Activated naive CD8-positive, alpha-beta T cell treated with anti-CD3 and anti-CD28 coated beads, Interleukin-2, amount 10 ng/mL, durations not matched to agents 7 days and 5 days (primary cell): ENCODE measurements at regions not wholly inside any gene's neighbourhood (a gene's known extent, or its start where the extent isn't known, plus 50 kb on each side); places are given as distances from the start of the nearest gene placed in this dataset.
"Not testable (repeated sequence)": the region's sequence is repeated elsewhere in the genome, so short reads cannot be mapped to it uniquely, and the experiment has no call there.

Experiments
- ATAC-seq: fragments of 150-1000 bp; cut with Tn5 transposase; one replicate; pipeline ENCODE4 v1.10.0; 2021; ENCODE audit warnings: low read depth, moderate library complexity
- POLR2A ChIA-PET: fragments of 350-600 bp; sonication (Branson Sonifier 250); formaldehyde crosslinking; loops from one replicate; lab custom pipeline; 2021; ENCODE audit warnings: antibody characterized with exemption; lab: Charles Lee
- DNase-seq: peaks from one replicate; pipeline ENCODE4 v3.0.0; 2021
- H3K27ac Mint-ChIP-seq: one replicate; pipeline ENCODE4 v1.8.0; 2022; ENCODE audit warnings: mild to moderate bottlenecking, mixed read lengths
- H3K27me3 Mint-ChIP-seq: one replicate; pipeline ENCODE4 v1.8.0; 2022; ENCODE audit warnings: mild to moderate bottlenecking, moderate library complexity, mixed read lengths
- H3K36me3 Mint-ChIP-seq: one replicate; pipeline ENCODE4 v1.8.0; 2021; ENCODE audit warnings: mild to moderate bottlenecking, mixed read lengths
- H3K4me1 Mint-ChIP-seq: one replicate; pipeline ENCODE4 v1.8.0; 2021; ENCODE audit warnings: mixed read lengths
- H3K4me3 Mint-ChIP-seq: one replicate; pipeline ENCODE4 v1.8.0; 2022; ENCODE audit warnings: mild to moderate bottlenecking, moderate library complexity, mixed read lengths
- H3K9me3 Mint-ChIP-seq: one replicate; pipeline ENCODE4 v1.8.0; 2021; ENCODE audit warnings: mixed read lengths

DNA sequence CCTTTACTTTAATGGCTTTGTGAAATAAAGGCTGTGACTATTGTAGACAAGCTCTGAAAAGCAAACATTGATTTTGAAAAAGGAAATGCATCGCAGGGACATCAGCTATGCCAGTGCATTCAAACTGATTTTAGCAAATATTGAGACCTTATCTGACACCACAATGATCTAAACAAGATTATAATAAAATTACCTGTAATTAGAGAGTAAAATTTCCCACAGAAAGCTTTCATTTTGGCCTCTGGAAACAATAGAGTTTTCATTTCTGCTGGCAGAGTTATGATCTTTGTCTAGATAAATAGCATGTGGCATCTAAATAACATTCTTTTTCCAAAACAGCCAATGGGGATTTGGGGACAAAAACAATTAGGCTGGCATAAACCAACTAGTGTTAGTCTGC, 650.4 kb upstream of the PRMT6 start:
- no peak overlapping the region for H3K27ac Mint-ChIP-seq
- POLR2A ChIA-PET, result no interaction called here
- DNase-seq (no peak), ATAC-seq (no peak)
- H3K36me3 Mint-ChIP-seq, result no peaks in the 10 kb centered on the region
- peaks cover 2% of the 10 kb centered on the region for H3K9me3 Mint-ChIP-seq
- no peaks in the 10 kb centered on the region for H3K4me1 Mint-ChIP-seq
- H3K27me3 Mint-ChIP-seq, result no peaks in the 10 kb centered on the region
- no peak overlapping the region for H3K4me3 Mint-ChIP-seq

DNA sequence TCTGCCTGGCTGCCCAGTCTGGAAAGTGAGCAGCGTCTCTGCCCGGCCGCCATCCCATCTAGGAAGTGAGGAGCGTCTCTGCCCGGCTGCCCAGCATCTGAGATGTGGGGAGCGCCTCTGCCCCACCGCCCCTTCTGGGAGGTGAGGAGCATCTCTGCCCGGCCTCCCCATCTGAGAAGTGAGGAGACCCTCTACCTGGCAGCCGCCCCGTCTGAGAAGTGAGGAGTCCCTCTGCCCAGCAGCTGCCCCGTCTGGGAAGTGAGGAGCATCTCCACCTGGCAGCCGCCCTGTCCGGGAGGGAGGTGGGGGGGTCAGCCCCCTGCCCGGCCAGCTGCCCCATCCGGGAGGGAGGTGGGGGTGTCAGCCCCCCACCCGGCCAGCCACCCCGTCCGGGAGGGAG, 644.2 kb upstream of the PRMT6 start:
- H3K4me3 Mint-ChIP-seq, POLR2A ChIA-PET, H3K27ac Mint-ChIP-seq, H3K4me1 Mint-ChIP-seq, H3K27me3 Mint-ChIP-seq, ATAC-seq, H3K9me3 Mint-ChIP-seq, DNase-seq, H3K36me3 Mint-ChIP-seq: not testable (repeated sequence)

- POLR2A ChIA-PET, result no interaction called here
- H3K27me3 Mint-ChIP-seq, result no peaks in the 10 kb centered on the region
- H3K27ac Mint-ChIP-seq, result no peak overlapping the region
- no peaks in the 10 kb centered on the region for H3K4me1 Mint-ChIP-seq
- H3K4me3 Mint-ChIP-seq, result no peak overlapping the region
- H3K36me3 Mint-ChIP-seq, result no peaks in the 10 kb centered on the region
- ATAC-seq (no peak), DNase-seq (no peak)
- H3K9me3 Mint-ChIP-seq, result peaks cover 8% of the 10 kb centered on the region
Observed at GRCh38 chr1:106435269-106435668, 621.2 kb upstream of the PRMT6 start.

DNA sequence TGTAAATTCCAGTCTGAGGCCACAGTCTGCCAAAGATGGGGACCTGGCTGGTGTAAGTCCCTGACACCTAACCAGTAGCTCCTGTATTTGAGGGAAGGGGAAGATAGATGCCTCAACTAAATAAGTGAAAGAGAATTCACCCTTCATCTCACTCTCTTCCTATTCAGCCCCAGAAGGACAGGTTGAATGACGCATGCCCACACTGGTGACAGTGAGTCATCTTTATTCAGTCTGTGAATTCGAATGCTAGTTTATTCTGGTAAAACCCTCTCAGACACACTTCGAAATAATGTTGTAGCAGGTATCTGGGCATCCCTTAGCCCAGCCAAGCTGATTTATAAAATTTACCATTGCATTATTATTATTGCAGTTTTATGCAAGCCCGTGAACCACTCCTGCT, 617.0 kb upstream of the PRMT6 start:
- POLR2A ChIA-PET, result no interaction called here
- Mint-ChIP-seq H3K4me3 (no peak overlapping the region), H3K36me3 (no peaks in the 10 kb centered on the region), H3K4me1 (no peaks in the 10 kb centered on the region), H3K27ac (no peak overlapping the region), H3K27me3 (no peaks in the 10 kb centered on the region), H3K9me3 (peaks cover 8% of the 10 kb centered on the region)
- DNase-seq (no peak), ATAC-seq (no peak)

GRCh38 chr1:106447466-106447865, 609.0 kb upstream of the PRMT6 start:
- Mint-ChIP-seq H3K27ac (no peak overlapping the region), H3K9me3 (no peaks in the 10 kb centered on the region)
- POLR2A ChIA-PET, result no interaction called here

DNA sequence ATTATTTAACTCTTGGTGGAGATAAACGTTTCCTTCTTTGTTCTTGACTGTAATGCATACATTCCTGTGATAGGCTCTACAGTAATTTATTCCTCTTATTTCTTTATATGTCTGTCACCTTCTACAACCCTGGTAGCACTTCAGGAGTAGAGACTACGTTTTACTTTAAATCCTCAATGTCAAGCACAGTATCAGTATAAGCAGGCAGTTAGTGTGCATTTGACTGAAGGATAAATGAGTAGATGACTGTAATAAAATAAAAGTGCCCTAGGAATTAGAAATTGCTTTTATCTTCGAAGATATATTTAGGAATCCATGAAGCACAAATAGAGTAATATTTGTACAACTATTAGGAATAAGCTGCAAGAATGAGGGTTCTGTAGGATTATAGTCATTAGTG, 599.6 kb upstream of the PRMT6 start:
- DNase-seq, result no peak
- POLR2A ChIA-PET, result no interaction called here

More at GRCh38 chr1:106447466-106447865, 609.0 kb upstream of the PRMT6 start:
- no peak for DNase-seq
- no peak for ATAC-seq
- Mint-ChIP-seq H3K27me3 (no peaks in the 10 kb centered on the region), H3K4me3 (no peak overlapping the region), H3K36me3 (no peaks in the 10 kb centered on the region), H3K4me1 (no peaks in the 10 kb centered on the region)

GRCh38 chr1:106457368-106457767, 599.1 kb upstream of the PRMT6 start:
- no peak for ATAC-seq
- no peak for DNase-seq
- Mint-ChIP-seq H3K4me3 (no peak overlapping the region), H3K27me3 (no peaks in the 10 kb centered on the region), H3K36me3 (no peaks in the 10 kb centered on the region), H3K4me1 (no peaks in the 10 kb centered on the region), H3K27ac (no peak overlapping the region), H3K9me3 (no peaks in the 10 kb centered on the region)
- POLR2A ChIA-PET, result no interaction called here

More for the DNA sequence above, 599.6 kb upstream of the PRMT6 start:
- ATAC-seq, result no peak
- H3K36me3 Mint-ChIP-seq, result no peaks in the 10 kb centered on the region
- H3K4me3 Mint-ChIP-seq, result no peak overlapping the region
- no peak overlapping the region for H3K27ac Mint-ChIP-seq
- no peaks in the 10 kb centered on the region for H3K9me3 Mint-ChIP-seq
- H3K27me3 Mint-ChIP-seq, result no peaks in the 10 kb centered on the region
- H3K4me1 Mint-ChIP-seq, result no peaks in the 10 kb centered on the region

DNA sequence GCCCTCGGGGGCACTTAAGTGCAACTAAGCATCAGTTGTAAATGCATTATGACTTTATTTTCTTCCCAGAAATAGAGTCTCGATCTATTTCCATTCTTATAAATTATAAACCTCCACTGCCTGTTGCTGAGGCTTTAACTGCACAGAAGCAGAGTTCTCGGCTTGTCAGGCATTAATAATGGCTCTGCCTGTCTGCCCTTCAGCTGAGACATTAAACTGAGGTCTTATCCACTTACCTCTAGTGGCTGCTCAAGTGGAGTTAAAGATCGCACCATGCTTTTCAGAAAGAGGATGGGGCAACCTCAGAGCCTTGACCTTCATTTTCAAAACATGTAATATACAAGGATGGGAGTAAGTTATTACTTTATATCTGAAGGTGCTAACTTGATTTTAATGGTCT, 597.6 kb upstream of the PRMT6 start:
- Mint-ChIP-seq H3K4me3 (no peak overlapping the region), H3K27me3 (no peaks in the 10 kb centered on the region), H3K27ac (no peak overlapping the region), H3K36me3 (no peaks in the 10 kb centered on the region), H3K9me3 (no peaks in the 10 kb centered on the region), H3K4me1 (no peaks in the 10 kb centered on the region)
- DNase-seq, result no peak
- no peak for ATAC-seq
- POLR2A ChIA-PET, result no interaction called here

DNA sequence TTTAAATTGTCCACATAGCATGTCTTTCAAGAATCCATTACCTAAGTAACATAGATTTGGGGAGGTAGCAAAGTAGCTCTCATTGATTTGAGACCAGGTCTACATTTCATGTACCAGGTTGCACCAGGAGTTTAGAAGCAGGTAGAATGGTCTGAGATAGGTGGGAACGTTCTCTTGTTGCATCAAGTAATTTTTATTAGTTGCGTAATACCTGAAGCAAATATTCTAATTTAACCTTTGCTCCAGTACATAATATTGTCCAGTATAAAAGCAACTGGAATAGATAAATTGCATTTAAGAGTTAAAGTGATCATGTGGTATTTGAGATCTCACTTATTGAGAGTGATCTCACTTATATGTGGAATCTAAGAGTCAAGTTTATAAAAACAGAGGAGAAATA, 597.1 kb upstream of the PRMT6 start:
- POLR2A ChIA-PET, result no interaction called here

DNA sequence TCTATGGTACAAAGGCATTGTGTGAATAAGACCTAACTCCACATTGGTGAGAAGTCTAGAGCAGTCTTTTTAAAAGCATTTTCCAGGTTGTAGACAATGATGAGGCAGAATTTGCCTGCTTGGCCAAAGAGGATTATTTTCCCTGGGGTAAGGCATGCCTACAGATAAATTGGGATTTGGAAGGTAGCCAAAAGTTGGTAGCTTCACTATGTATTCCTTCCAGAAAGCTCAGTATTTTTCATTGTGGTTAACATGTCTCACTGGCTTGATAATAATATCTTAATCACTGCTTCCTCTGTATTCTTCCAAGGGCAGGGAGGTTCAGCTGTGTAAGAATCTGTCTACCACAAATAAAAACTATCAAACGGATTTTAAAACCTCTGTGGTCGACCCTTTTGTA, 590.8 kb upstream of the PRMT6 start:
- no peak overlapping the region for H3K4me3 Mint-ChIP-seq
- POLR2A ChIA-PET, result no interaction called here
- H3K9me3 Mint-ChIP-seq, result peaks cover 6% of the 10 kb centered on the region
- H3K36me3 Mint-ChIP-seq, result no peaks in the 10 kb centered on the region
- no peak overlapping the region for H3K27ac Mint-ChIP-seq
- ATAC-seq, result no peak
- no peaks in the 10 kb centered on the region for H3K27me3 Mint-ChIP-seq
- H3K4me1 Mint-ChIP-seq, result no peaks in the 10 kb centered on the region
- no peak for DNase-seq

More for the DNA sequence above, 597.1 kb upstream of the PRMT6 start:
- H3K36me3 Mint-ChIP-seq, result no peaks in the 10 kb centered on the region
- H3K4me1 Mint-ChIP-seq, result no peaks in the 10 kb centered on the region
- no peaks in the 10 kb centered on the region for H3K9me3 Mint-ChIP-seq
- no peak overlapping the region for H3K27ac Mint-ChIP-seq
- DNase-seq (no peak), ATAC-seq (no peak)
- no peaks in the 10 kb centered on the region for H3K27me3 Mint-ChIP-seq
- no peak overlapping the region for H3K4me3 Mint-ChIP-seq

GRCh38 chr1:106480629-106481028, 575.8 kb upstream of the PRMT6 start:
- ATAC-seq (no peak), DNase-seq (no peak)
- Mint-ChIP-seq H3K4me3 (no peak overlapping the region), H3K9me3 (peaks cover 8% of the 10 kb centered on the region), H3K27ac (no peak overlapping the region), H3K36me3 (no peaks in the 10 kb centered on the region), H3K27me3 (no peaks in the 10 kb centered on the region), H3K4me1 (no peaks in the 10 kb centered on the region)
- POLR2A ChIA-PET, result no interaction called here

DNA sequence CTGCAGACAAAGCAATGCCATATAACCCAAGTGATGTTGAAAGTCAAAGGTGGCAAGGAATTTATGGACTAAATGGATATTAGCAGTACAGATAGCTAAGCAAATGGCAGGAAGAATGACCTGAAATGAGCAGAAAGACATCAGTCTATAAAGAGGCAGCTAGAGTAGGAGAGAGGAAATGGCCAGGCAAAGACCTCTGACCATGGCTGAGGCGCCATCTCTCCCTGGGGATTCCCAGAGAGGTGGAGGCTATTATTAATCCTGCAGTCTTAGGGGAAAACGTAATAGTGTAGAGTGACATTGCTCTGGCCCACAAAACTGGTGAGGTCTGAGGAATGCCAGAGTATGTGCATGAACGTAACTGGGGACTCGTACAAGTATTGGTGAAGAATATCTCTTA, 563.6 kb upstream of the PRMT6 start:
- no peaks in the 10 kb centered on the region for H3K9me3 Mint-ChIP-seq
- H3K4me1 Mint-ChIP-seq, result no peaks in the 10 kb centered on the region
- no peak overlapping the region for H3K27ac Mint-ChIP-seq
- no peak for DNase-seq
- POLR2A ChIA-PET, result no interaction called here
- no peak for ATAC-seq
- H3K36me3 Mint-ChIP-seq, result no peaks in the 10 kb centered on the region
- no peak overlapping the region for H3K4me3 Mint-ChIP-seq
- H3K27me3 Mint-ChIP-seq, result no peaks in the 10 kb centered on the region

DNA sequence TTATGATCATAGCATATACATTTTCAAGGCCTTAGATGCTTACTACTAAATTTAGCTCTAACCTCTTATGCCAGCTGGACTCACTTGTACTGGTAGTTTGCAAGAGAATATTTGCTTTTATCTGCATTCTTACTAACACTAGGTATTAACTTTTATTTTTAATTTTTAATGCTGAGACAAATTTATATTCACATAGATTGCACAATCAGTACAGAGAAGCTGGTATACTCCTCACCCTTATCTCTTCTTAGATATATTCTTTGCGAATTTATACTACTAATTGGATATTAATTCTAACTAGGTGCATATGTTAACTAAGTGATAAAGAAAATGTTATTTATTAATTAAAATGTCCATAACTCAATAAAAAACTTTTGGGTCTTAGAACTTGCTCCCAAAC, 561.8 kb upstream of the PRMT6 start:
- H3K4me1 Mint-ChIP-seq, result no peaks in the 10 kb centered on the region
- H3K27ac Mint-ChIP-seq, result no peak overlapping the region
- no peaks in the 10 kb centered on the region for H3K27me3 Mint-ChIP-seq
- no peak for ATAC-seq
- POLR2A ChIA-PET, result no interaction called here
- H3K9me3 Mint-ChIP-seq, result no peaks in the 10 kb centered on the region
- H3K36me3 Mint-ChIP-seq, result no peaks in the 10 kb centered on the region
- no peak for DNase-seq
- no peak overlapping the region for H3K4me3 Mint-ChIP-seq

- no peak for DNase-seq
- POLR2A ChIA-PET, result no interaction called here
- H3K27ac Mint-ChIP-seq, result no peak overlapping the region
- H3K4me1 Mint-ChIP-seq, result no peaks in the 10 kb centered on the region
- no peaks in the 10 kb centered on the region for H3K27me3 Mint-ChIP-seq
- H3K36me3 Mint-ChIP-seq, result no peaks in the 10 kb centered on the region
- H3K9me3 Mint-ChIP-seq, result peaks cover 3% of the 10 kb centered on the region
- H3K4me3 Mint-ChIP-seq, result no peak overlapping the region
- no peak for ATAC-seq
Observed at GRCh38 chr1:106498238-106498637, 558.2 kb upstream of the PRMT6 start.

DNA sequence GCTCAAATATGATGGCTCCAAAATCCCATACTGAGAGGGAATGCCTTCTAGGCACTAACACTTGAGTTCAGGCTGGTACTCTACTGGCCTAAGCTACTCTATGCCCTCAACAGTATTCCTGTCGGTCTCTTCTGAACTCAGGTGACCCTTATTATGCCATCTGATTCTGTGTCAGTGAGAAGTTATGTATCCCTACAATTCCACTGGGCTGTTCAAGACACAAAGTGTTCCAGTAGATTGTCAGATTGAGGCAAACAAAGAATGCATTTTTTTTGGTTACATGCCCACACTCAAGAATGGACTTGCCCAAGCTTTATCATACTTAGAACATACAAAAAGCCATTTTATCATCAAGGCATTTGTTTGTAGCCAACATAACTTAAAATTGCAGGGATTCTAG, 553.8 kb upstream of the PRMT6 start:
- ATAC-seq (no peak), DNase-seq (no peak)
- H3K27ac Mint-ChIP-seq, result no peak overlapping the region

More for the DNA sequence above, 553.8 kb upstream of the PRMT6 start:
- POLR2A ChIA-PET, result no interaction called here
- Mint-ChIP-seq H3K4me3 (no peak overlapping the region), H3K4me1 (no peaks in the 10 kb centered on the region), H3K9me3 (peaks cover 3% of the 10 kb centered on the region), H3K27me3 (no peaks in the 10 kb centered on the region), H3K36me3 (no peaks in the 10 kb centered on the region)
